PC-3 (cell line): ENCODE measurements at regions not wholly inside any gene's neighbourhood (a gene's known extent, or its start where the extent isn't known, plus 50 kb on each side); places are given as distances from the start of the nearest gene placed in this dataset.
A peak's percentile ranks its signal among the peaks of the same experiment; 100 is the strongest.

Experiments
- ATAC-seq: fragments of 200-7000 bp; cut with Tn5 transposase; 2 replicates; pipeline ENCODE4 v1.9.1; 2020; ENCODE audit warnings: mild to moderate bottlenecking, moderate library complexity
- BruUV-seq: library from RNA; stranded (reverse); fragments of 400-500 nt; replicated peaks from 2 replicates; lab custom pipeline; 2021; lab: Mats Ljungman, UMichigan
- CTCF ChIA-PET: fragments of 300-600 bp; sonication (Branson Sonifier 250); formaldehyde crosslinking; loops from one replicate; lab custom pipeline; 2022; ENCODE audit warnings: antibody characterized with exemption; lab: Charles Lee
- POLR2A ChIA-PET: fragments of 300-600 bp; sonication (Branson Sonifier 250); formaldehyde crosslinking; loops from one replicate; lab custom pipeline; 2022; ENCODE audit warnings: antibody characterized with exemption; ENCODE audit not compliant: unreplicated experiment; lab: Charles Lee
- DNase-seq: peaks from one replicate; pipeline ENCODE4 v3.0.0-alpha.2; 2015
- H2AFZ ChIP-seq: fragments of 300-600 bp; sonication (generic); 2 replicates; pipeline ENCODE4 v1.6.0; 2016; ENCODE audit warnings: antibody characterized with exemption, low read length
- H3F3A ChIP-seq: fragments of 300-600 bp; sonication (generic); one replicate; pipeline ENCODE4 v1.6.0; 2017; ENCODE audit warnings: antibody characterized with exemption, low read length, control low read depth, mild to moderate bottlenecking; ENCODE audit not compliant: unreplicated experiment
- H3K27ac ChIP-seq: fragments of 300-600 bp; sonication (generic); 2 replicates; pipeline ENCODE4 v1.5.1; 2016; ENCODE audit warnings: mild to moderate bottlenecking, low read length
- H3K27me3 ChIP-seq: fragments of 300-600 bp; sonication (generic); 2 replicates; pipeline ENCODE4 v1.6.1; 2016; ENCODE audit warnings: low read length, mixed read lengths
- H3K36me3 ChIP-seq: fragments of 300-600 bp; sonication (generic); 2 replicates; pipeline ENCODE4 v1.6.1; 2016; ENCODE audit warnings: low read depth, mixed run types, low read length, mixed read lengths
- H3K4me1 ChIP-seq: fragments of 300-600 bp; sonication (generic); 2 replicates; pipeline ENCODE4 v1.5.1; 2016; ENCODE audit warnings: low read length; ENCODE audit not compliant: insufficient read depth
- H3K4me2 ChIP-seq: fragments of 300-600 bp; sonication (generic); 2 replicates; pipeline ENCODE4 v1.6.0; 2016; ENCODE audit warnings: low read length
- H3K4me3 ChIP-seq: fragments of 300-600 bp; sonication (generic); 2 replicates; pipeline ENCODE4 v1.5.1; 2016; ENCODE audit warnings: mild to moderate bottlenecking, low read length, mixed read lengths
- H3K79me2 ChIP-seq: fragments of 300-600 bp; sonication (generic); 2 replicates; pipeline ENCODE4 v1.6.1; 2017; ENCODE audit warnings: low read length, mixed read lengths
- H3K9ac ChIP-seq: fragments of 300-600 bp; sonication (generic); 2 replicates; pipeline ENCODE4 v1.6.0; 2016; ENCODE audit warnings: mild to moderate bottlenecking, low read length
- H3K9me2 ChIP-seq: fragments of 300-600 bp; sonication (generic); replicated peaks from 2 replicates; pipeline ENCODE4 v1.6.1; 2016; ENCODE audit warnings: mixed run types, low read length, mixed read lengths
- H3K9me3 ChIP-seq: fragments of 300-600 bp; sonication (generic); 2 replicates; pipeline ENCODE4 v1.6.1; 2016; ENCODE audit warnings: low read length, mixed read lengths
- H4K20me1 ChIP-seq: fragments of 300-600 bp; sonication (generic); 2 replicates; pipeline ENCODE4 v1.6.1; 2016; ENCODE audit warnings: low read length, mixed read lengths
- CTCF ChIP-seq: fragments of 300-600 bp; sonication (generic); conservative IDR thresholded peaks from 2 replicates; pipeline ENCODE4 v1.5.1; 2017; ENCODE audit warnings: antibody characterized with exemption, low read depth, mild to moderate bottlenecking, low read length
- EZH2 ChIP-seq: fragments of 300-600 bp; sonication (generic); IDR thresholded peaks from one replicate; pipeline ENCODE4 v1.6.1; 2017; ENCODE audit warnings: antibody characterized with exemption, mild to moderate bottlenecking, low read length; ENCODE audit not compliant: unreplicated experiment
- EZH2phosphoT487 ChIP-seq: fragments of 300-600 bp; sonication (generic); IDR thresholded peaks from 2 replicates; pipeline ENCODE4 v1.6.1; 2018; ENCODE audit warnings: mild to moderate bottlenecking, antibody characterized with exemption, low read length, borderline replicate concordance
- intact Hi-C: fragments of 100-400 bp; cut with micrococcal nuclease; formaldehyde crosslinking; loops from 2 replicates; pipeline ENCODE4 v1.9.0; 2023

- no peak for TF ChIP-seq EZH2phosphoT487
- no peak for TF ChIP-seq CTCF
- TF ChIP-seq EZH2, result no peak
- H3K27me3 ChIP-seq, result no peaks in the 10 kb centered on the region
- BruUV-seq, result no TSS peak
- no peaks in the 10 kb centered on the region for H3K79me2 ChIP-seq
- H3K4me3 ChIP-seq, result no peak overlapping the region
- intact Hi-C loops, result no loop called here
- H3K4me2 ChIP-seq, result no peak overlapping the region
- POLR2A ChIA-PET, result no interaction called here
- ATAC-seq (peak; percentile 31), DNase-seq (peak; percentile 57)
- H2AFZ ChIP-seq, result no peak overlapping the region
- H3F3A ChIP-seq, result no peaks in the 10 kb centered on the region
- H3K9me2 ChIP-seq, result no peaks in the 10 kb centered on the region
- 0 out of 2 replicates have a peak overlapping the region, but pooled peaks have one; percentile 36 for H3K27ac ChIP-seq
- no peaks in the 10 kb centered on the region for H3K36me3 ChIP-seq
- H3K4me1 ChIP-seq, result peaks cover 10% of the 10 kb centered on the region; the same call in 1 of the 2 replicates
- H3K9ac ChIP-seq, result no peak overlapping the region
- no peaks in the 10 kb centered on the region for H4K20me1 ChIP-seq
- no peaks in the 10 kb centered on the region for H3K9me3 ChIP-seq
- CTCF ChIA-PET, result no interaction called here
Observed at GRCh38 chr10:110372656-110373055, 67.9 kb upstream of the SMNDC1 start.

- no peak overlapping the region for H3K4me3 ChIP-seq
- TF ChIP-seq CTCF, result no peak
- TF ChIP-seq EZH2, result no peak
- H3K36me3 ChIP-seq, result no peaks in the 10 kb centered on the region
- DNase-seq, result no peak
- CTCF ChIA-PET, result no interaction called here
- no peak overlapping the region for H2AFZ ChIP-seq
- H3K9me3 ChIP-seq, result no peaks in the 10 kb centered on the region
- H3K4me1 ChIP-seq, result peaks cover 10% of the 10 kb centered on the region; the same call in 1 of the 2 replicates
- 0 out of 2 replicates have a peak overlapping the region, but pooled peaks have one; percentile 36 for H3K27ac ChIP-seq
- no peak for ATAC-seq
- H3F3A ChIP-seq, result no peaks in the 10 kb centered on the region
- no TSS peak for BruUV-seq
- H3K27me3 ChIP-seq, result no peaks in the 10 kb centered on the region
- H3K9ac ChIP-seq, result no peak overlapping the region
- H4K20me1 ChIP-seq, result no peaks in the 10 kb centered on the region
- no peaks in the 10 kb centered on the region for H3K79me2 ChIP-seq
- no peaks in the 10 kb centered on the region for H3K9me2 ChIP-seq
- intact Hi-C loops, result no loop called here
- no peak overlapping the region for H3K4me2 ChIP-seq
- POLR2A ChIA-PET, result no interaction called here
Observed at GRCh38 chr10:110373059-110373458, 68.3 kb upstream of the SMNDC1 start.

GRCh38 chr10:110373857-110374654, 69.3 kb upstream of the SMNDC1 start:
- Histone ChIP-seq H3K4me1 (peaks cover 10% of the 10 kb centered on the region; the same call in 1 of the 2 replicates), H3K27me3 (no peaks in the 10 kb centered on the region), H3F3A (no peaks in the 10 kb centered on the region), H3K9me2 (no peaks in the 10 kb centered on the region), H3K79me2 (no peaks in the 10 kb centered on the region), H3K4me3 (no peak overlapping the region), H3K9ac (no peak overlapping the region), H3K27ac (no peak overlapping the region), H3K9me3 (no peaks in the 10 kb centered on the region), H3K36me3 (no peaks in the 10 kb centered on the region), H4K20me1 (no peaks in the 10 kb centered on the region), H3K4me2 (no peak overlapping the region), H2AFZ (no peak overlapping the region)
- BruUV-seq, result no TSS peak
- ATAC-seq, result no peak
- CTCF ChIA-PET, result no interaction called here
- intact Hi-C loops, result no loop called here
- no peak for DNase-seq
- POLR2A ChIA-PET, result no interaction called here
- no peak for TF ChIP-seq CTCF
- no peak for TF ChIP-seq EZH2
- no peak for TF ChIP-seq EZH2phosphoT487
